HG02870 (cell line): ENCODE measurements at regions not wholly inside any gene's neighbourhood (a gene's known extent, or its start where the extent isn't known, plus 50 kb on each side); places are given as distances from the start of the nearest gene placed in this dataset.
"Not testable (repeated sequence)": the region's sequence is repeated elsewhere in the genome, so short reads cannot be mapped to it uniquely, and the experiment has no call there.

Source experiments
- ATAC-seq: cut with Tn5 transposase; IDR thresholded peaks from one replicate; pipeline ENCODE4 v1.9.1; 2021; ENCODE audit warnings: mild to moderate bottlenecking, moderate library complexity; ENCODE audit not compliant: unreplicated experiment

GRCh38 chr6:155648301-155648700 is 192.7 kb upstream of the NOX3 start:
- ATAC-seq = no peak

DNA sequence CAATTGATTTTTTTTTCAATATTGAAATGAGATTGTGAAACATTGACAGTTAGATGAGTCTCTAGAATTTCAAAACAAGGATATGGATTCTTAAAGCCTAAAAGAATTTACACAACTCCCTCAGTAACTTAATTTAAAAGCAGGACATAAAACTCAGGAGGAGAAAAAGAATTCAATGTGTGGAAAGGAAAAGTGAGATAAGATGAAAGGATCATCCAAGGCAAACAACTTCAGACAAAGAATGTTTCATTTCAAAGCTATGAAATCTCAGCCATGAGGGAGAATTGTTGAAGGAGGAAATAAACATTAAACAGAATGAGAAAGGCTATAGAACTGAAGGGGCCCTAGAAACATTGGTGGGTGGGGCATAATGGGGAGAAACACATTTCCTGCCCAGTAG is 191.7 kb upstream of the NOX3 start:
- no peak for ATAC-seq

DNA sequence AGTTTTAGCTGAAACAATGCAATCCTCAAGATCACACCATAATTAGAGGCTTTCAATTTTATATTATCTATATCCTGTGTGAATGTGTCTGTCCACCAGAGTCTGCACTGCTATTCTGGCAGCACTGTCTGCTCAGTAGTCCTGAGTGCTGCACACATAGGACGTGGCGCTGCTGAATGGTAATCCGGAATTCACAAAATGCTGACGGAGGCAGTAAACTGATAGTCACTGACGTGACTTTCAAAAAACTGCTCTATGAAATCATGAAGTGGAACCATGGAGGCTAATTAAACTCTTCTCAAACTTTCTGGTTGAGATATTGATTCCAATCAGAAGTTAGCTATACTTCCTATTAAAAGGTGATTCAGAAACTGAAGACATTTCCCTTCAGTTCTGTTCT is 190.8 kb upstream of the NOX3 start:
- no peak for ATAC-seq

GRCh38 chr6:155645325-155645724 is 189.7 kb upstream of the NOX3 start:
- ATAC-seq = no peak

- ATAC-seq = no peak
Measured at GRCh38 chr6:155641603-155642002, 186.0 kb upstream of the NOX3 start.

DNA sequence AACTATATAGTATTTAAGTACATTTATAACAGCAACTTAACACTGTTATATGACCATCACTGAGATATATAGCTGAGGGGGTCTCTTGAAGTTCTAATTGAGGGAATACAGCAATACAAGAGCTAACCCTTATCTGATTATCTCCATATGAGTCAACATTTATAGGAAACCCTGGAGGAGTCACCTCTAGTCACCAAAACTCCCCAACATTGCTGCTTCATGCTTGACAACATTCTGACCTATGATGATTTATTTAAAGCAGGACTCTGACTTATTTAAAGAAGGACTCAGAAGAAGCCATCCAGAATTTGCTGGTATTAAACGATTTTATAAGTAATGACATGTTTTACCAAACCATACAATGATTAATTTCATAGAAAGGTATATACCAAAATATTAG is 182.6 kb upstream of the NOX3 start:
- no peak for ATAC-seq

GRCh38 chr6:155635416-155635815 is 179.8 kb upstream of the NOX3 start:
- ATAC-seq = no peak

DNA sequence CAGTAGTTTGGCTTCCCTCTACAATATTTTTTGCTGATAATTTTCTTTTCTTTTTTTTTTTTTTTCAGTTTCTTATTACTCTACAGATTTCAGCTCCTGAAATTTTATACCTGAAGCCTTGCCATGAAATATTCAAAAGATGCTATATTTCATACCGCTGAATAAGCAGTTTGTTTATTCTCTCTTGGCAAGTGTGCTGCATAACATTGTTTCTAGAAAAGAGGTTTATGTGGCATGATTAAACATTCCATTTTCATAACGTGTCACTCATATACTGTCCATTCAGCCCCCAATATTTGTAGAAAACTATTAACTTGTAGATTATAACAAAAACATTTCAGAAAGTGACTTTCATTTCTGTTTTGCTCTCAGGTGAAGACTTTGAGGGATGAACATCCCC is 174.4 kb upstream of the NOX3 start:
- no peak for ATAC-seq

GRCh38 chr6:155629652-155630051 is 174.0 kb upstream of the NOX3 start:
- no peak for ATAC-seq

DNA sequence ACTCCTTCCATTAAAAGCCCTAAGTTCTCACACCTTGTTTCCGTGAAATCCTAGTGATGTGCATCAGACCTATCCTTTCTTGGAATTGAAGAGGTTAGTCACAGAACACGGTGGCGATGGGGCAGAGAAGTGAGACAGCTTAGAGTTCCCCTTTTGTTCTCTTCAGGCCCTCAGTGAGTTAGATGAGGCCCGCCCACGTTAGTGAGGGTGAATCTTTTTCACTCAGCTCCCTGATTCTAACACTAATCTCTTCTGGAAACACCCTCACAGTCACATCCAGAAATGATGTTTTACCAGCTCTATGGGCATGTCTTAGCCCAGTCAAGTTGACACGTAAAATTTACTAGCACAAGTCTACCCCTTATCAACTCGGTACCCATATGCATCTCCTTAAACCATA is 172.7 kb upstream of the NOX3 start:
- ATAC-seq = peak; percentile 94

GRCh38 chr6:155627722-155628212 is 172.1 kb upstream of the NOX3 start:
- not testable (repeated sequence) for ATAC-seq

DNA sequence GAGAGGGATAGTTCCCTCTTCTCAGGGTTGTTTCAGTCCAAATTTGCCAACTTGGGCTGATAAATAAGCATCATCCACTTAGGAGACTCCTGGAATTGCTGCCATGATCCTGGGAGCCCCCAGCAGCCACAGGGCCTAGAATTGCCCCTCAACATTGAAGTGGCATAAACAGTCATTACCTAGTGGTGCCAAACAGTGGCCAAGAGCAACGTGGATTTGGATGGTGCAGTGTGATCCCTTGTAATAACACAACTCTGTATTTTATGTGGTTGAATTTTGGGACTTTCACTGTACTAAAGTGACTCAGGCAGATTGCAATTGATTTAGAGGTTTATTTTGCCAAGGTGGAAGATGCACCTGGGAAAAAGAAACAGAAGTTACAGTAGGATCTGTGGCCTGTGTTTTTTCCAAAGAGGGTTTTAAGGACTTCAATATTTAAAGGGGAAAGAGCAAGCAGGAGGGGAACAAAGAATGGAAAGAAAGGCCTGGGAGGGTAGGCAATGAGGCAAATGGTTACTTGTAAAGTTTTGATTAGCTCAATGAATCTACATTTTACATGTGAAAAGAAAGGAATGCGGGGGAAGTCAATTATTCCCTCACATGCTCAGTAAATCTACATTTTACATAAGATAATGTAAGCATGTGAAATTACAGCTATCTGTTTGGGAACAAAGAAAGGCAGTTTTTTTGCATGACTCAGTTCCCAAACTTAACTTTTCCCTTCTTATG is 168.0 kb upstream of the NOX3 start:
- no peak for ATAC-seq

DNA sequence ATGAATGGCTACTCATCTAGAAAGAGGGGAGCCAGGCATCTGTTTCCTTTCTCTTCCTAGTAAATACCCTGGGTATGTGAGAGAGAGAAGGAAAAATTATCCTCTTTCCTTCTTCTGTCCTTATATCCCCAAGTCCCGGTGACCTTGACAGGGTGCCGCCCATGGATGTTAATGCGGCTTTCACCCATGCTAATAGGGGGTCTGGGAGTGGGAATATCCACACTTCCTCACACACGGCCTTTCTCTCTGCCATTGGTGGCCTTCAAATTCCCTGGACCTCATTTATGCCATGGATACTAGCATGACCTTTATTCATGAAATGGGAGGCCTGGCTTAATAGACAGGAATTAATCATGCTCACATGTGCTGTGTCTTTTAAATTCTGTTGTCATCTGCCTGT is 159.0 kb upstream of the NOX3 start:
- no peak for ATAC-seq

GRCh38 chr6:155611742-155612141 is 156.1 kb upstream of the NOX3 start:
- no peak for ATAC-seq

GRCh38 chr6:155604991-155605390 is 149.4 kb upstream of the NOX3 start:
- no peak for ATAC-seq

GRCh38 chr6:155599561-155599960 is 143.9 kb upstream of the NOX3 start:
- no peak for ATAC-seq

DNA sequence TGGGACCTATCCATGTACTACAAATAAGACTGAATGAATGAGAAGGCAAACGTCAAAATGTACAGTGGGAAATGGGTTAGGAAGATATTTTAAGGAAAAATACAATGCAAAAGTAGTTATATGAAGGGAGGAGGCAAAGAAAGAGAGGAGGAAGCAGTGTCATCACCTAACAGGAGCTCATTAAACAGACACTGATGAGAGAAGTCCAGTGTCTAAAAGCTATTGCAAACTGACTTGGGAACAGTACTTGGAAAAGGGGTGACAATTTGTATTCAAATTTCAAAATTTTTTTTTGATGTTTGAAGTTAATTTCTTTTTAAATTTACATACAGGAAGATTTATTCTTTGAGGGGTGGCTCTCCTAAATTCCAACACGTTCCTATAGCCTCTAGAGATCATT is 143.5 kb upstream of the NOX3 start:
- no peak for ATAC-seq

DNA sequence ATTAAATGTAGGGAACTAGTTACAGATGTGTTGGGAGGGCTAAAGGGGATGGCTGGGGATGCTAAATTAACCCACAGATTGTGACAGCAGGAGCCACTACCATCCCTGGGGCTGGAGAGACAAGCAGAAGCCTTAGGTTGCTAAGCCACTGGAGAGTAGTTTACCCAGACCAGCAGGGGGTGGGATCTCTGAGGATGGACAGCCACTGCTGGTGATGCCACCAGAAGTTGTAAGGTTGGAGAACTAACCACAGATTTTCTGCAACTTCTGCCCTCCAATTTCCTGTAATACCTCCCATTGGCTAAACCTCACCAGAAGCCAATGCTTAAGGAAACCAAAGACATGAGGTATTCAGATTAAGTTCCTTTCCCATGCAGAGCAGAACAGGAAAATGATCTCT is 139.6 kb upstream of the NOX3 start:
- no peak for ATAC-seq

DNA sequence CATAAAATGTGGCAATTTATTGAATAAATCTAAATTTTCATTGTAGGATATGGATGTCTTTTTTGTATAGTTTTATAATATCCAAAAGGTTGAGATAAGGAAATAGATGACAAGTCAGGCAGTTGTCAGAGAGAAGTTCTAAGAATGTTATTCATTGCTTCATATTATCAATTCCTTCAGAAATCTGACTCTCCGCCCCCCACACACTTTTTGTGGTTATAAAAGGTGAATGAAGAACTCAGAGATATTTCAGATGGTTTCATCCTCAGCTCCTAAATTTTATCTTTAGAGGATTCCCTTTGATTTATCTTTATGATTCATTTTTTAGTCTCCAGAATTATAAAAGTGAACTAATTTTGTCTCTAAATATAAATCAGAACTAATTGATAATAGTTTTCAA is 136.1 kb upstream of the NOX3 start:
- no peak for ATAC-seq

- ATAC-seq = no peak
Measured at GRCh38 chr6:155589190-155589589, 133.6 kb upstream of the NOX3 start.

DNA sequence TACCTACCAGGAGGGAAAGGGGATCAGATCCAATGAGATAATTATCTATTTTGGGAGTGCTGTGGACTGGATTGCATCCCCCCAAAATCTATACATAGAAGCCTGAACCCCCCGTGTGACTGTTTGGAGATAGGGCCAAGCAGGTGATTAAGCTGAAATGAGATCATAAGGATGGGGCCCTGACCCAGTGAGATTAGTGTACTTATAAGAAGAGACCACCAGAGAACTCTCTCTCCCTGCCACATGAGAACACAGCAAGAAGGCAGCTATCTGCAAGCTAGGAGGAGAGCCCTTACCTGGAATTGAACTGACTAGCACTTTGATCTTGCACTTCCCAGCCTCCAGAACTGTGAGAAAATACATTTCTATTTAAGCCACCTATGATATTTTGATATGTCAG is 132.2 kb upstream of the NOX3 start:
- no peak for ATAC-seq

DNA sequence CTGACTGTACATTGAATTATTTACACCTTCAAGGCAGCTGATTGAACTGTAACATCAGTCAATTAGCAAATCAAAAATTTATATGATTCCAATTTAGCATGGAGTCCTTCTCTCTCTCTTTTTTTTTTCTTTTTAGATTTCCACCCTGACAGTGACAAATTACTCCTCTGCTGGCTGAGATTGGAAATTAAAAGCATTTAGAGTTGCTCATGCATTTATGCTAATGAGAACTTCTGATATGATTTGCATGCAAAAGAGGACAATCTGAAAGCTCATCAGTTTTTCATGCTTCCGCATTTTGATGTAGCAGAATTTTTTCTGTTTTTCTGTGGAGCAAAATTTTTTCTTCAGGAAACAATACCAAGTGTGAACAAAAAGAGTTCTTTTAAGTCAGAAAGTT is 130.5 kb upstream of the NOX3 start:
- ATAC-seq = no peak

- no peak for ATAC-seq
Measured at GRCh38 chr6:155584006-155584405, 128.4 kb upstream of the NOX3 start.
